ENCODE measurements at regions not wholly inside any gene's neighbourhood (a gene's known extent, or its start where the extent isn't known, plus 50 kb on each side); places are given as distances from the start of the nearest gene placed in this dataset.

GRCh38 chr22:48630848-48631247, 1196.8 kb downstream of the BRD1 start:
- Histone ChIP-seq H4K20me1 (replicated peaks; ENCODE audit: insufficient read depth) (no peaks in the 10 kb centered on the region), H2AFZ (no peak overlapping the region), H3K4me2 (no peak overlapping the region), H3K36me3 (ENCODE audit: insufficient read depth) (no peaks in the 10 kb centered on the region), H3K27ac (ENCODE audit: low read depth) (no peak overlapping the region), H3K4me3 (no peak overlapping the region), H3K9me2 (ENCODE audit: insufficient read depth) (no peaks in the 10 kb centered on the region), H3K27me3 (ENCODE audit: insufficient read depth) (no peaks in the 10 kb centered on the region), H3F3A (replicated peaks; ENCODE audit: low read depth) (no peaks in the 10 kb centered on the region), H3K4me1 (ENCODE audit: insufficient read depth) (no peaks in the 10 kb centered on the region), H3K79me2 (replicated peaks; ENCODE audit: insufficient read depth) (no peaks in the 10 kb centered on the region)
- Mint-ChIP-seq H3K9me3 (no peaks in the 10 kb centered on the region), H3K36me3 (ENCODE audit: low read depth) (no peaks in the 10 kb centered on the region), H3K4me3 (no peak overlapping the region), H3K27me3 (ENCODE audit: insufficient read depth, low read depth, poor library complexity) (peaks cover 3% of the 10 kb centered on the region), H3K27ac (no peak overlapping the region), H3K4me1 (peaks cover 33% of the 10 kb centered on the region)
- TF ChIP-seq ZNF114 (CRISPR knock-in tag; IDR thresholded peaks at IDR 0.05) (no peak), EZH2 (IDR thresholded peaks at IDR 0.05; ENCODE audit: low read depth, unreplicated experiment) (no peak), ZNF331 (CRISPR knock-in tag; IDR thresholded peaks at IDR 0.05; ENCODE audit: low read depth) (no peak), REST (IDR thresholded peaks at IDR 0.05; ENCODE audit: unreplicated experiment) (no peak), EZH2phosphoT487 (IDR thresholded peaks at IDR 0.05; ENCODE audit: unreplicated experiment) (no peak), CTCF (conservative IDR thresholded peaks at IDR 0.05; ENCODE audit: low read depth in 2 of 2) (no peak), ETS1 (IDR thresholded peaks at IDR 0.05) (no peak), POLR2AphosphoS5 (IDR thresholded peaks at IDR 0.05; ENCODE audit: low read depth) (no peak), JUNB (IDR thresholded peaks at IDR 0.05; ENCODE audit: unreplicated experiment) (no peak), STAT1 (IDR thresholded peaks at IDR 0.05; ENCODE audit: unreplicated experiment) (no peak), ZNF462 (CRISPR knock-in tag; IDR thresholded peaks at IDR 0.05) (no peak), NANOG (IDR thresholded peaks at IDR 0.05; ENCODE audit: borderline replicate concordance) (no peak), CREB1 (CRISPR knock-in tag; IDR thresholded peaks at IDR 0.05; ENCODE audit: low read depth) (no peak)
- ATAC-seq (no peak), DNase-seq (ENCODE audit: low spot score) (no peak)

All from GM23338 (cell line).